PC-9 (cell line): ENCODE measurements at regions not wholly inside any gene's neighbourhood (a gene's known extent, or its start where the extent isn't known, plus 50 kb on each side); places are given as distances from the start of the nearest gene placed in this dataset.

Experiments used
- BruUV-seq: library from RNA; stranded (reverse); fragments of 400-500 nt; replicated peaks from 2 replicates; lab custom pipeline; 2021; lab: Mats Ljungman, UMichigan
- CTCF ChIA-PET: fragments of 300-600 bp; sonication (Branson Sonifier 250); formaldehyde crosslinking; loops from one replicate; lab custom pipeline; 2022; ENCODE audit warnings: antibody characterized with exemption; lab: Charles Lee
- POLR2A ChIA-PET: fragments of 300-600 bp; sonication (Branson Sonifier 250); formaldehyde crosslinking; loops from one replicate; lab custom pipeline; 2022; ENCODE audit warnings: antibody characterized with exemption; ENCODE audit not compliant: unreplicated experiment; lab: Charles Lee
- DNase-seq, 2 experiments: peaks; one replicate each; pipeline versions ENCODE4 v3.0.0 to v3.0.0-alpha.2; 2015 to 2022; ENCODE audit warnings: mixed read lengths in 1 of 2
- H2AFZ ChIP-seq: fragments of 200-600 bp; sonication (generic); 2 replicates; pipeline ENCODE4 v1.8.1; 2017; ENCODE audit warnings: antibody characterized with exemption
- H3F3A ChIP-seq: fragments of 200-600 bp; sonication (generic); 2 replicates; pipeline ENCODE4 v1.8.1; 2017; ENCODE audit warnings: antibody characterized with exemption, mild to moderate bottlenecking, low read depth; ENCODE audit not compliant: insufficient read depth
- H3K27ac ChIP-seq: fragments of 200-600 bp; sonication (generic); 2 replicates; pipeline ENCODE4 v1.6.1; 2016; ENCODE audit warnings: mixed run types
- H3K27me3 ChIP-seq: fragments of 200-600 bp; sonication (generic); 2 replicates; pipeline ENCODE4 v1.6.1; 2016; ENCODE audit warnings: low read depth, mixed run types; ENCODE audit not compliant: insufficient read depth
- H3K36me3 ChIP-seq: fragments of 200-600 bp; sonication (generic); 2 replicates; pipeline ENCODE4 v1.6.1; 2016; ENCODE audit warnings: low read depth, mixed run types
- H3K4me1 ChIP-seq: fragments of 200-600 bp; sonication (generic); replicated peaks from 2 replicates; pipeline ENCODE4 v1.6.1; 2016; ENCODE audit warnings: mixed run types; ENCODE audit not compliant: insufficient read depth
- H3K4me2 ChIP-seq: fragments of 200-600 bp; sonication (generic); 2 replicates; pipeline ENCODE4 v1.6.1; 2017; ENCODE audit warnings: mixed run types
- H3K4me3 ChIP-seq: fragments of 200-600 bp; sonication (generic); 2 replicates; pipeline ENCODE4 v1.6.1; 2016; ENCODE audit warnings: mixed run types
- H3K79me2 ChIP-seq: fragments of 200-600 bp; sonication (generic); 2 replicates; pipeline ENCODE4 v1.6.1; 2017; ENCODE audit warnings: low read depth, mixed run types
- H3K9me2 ChIP-seq: fragments of 200-600 bp; sonication (generic); 2 replicates; pipeline ENCODE4 v1.8.1; 2017; ENCODE audit warnings: mild to moderate bottlenecking; ENCODE audit not compliant: insufficient read depth
- H3K9me3 ChIP-seq: fragments of 200-600 bp; sonication (generic); 2 replicates; pipeline ENCODE4 v1.8.1; 2016; ENCODE audit warnings: low read depth; ENCODE audit not compliant: insufficient read depth
- H4K20me1 ChIP-seq: fragments of 200-600 bp; sonication (generic); 2 replicates; pipeline ENCODE4 v1.8.1; 2017; ENCODE audit not compliant: insufficient read depth
- EZH2 ChIP-seq: fragments of 200-600 bp; sonication (generic); IDR thresholded peaks from 2 replicates; pipeline ENCODE4 v1.8.0; 2017; ENCODE audit warnings: antibody characterized with exemption, low read depth
- intact Hi-C: fragments of 100-400 bp; cut with micrococcal nuclease; formaldehyde crosslinking; loops from one replicate; pipeline ENCODE4 v1.10.0; 2022; ENCODE audit not compliant: unreplicated experiment
- TF ChIP-seq, protein P1 (sequence below): fragments of 200-600 bp; sonication (generic); conservative IDR thresholded peaks from 2 replicates; pipeline ENCODE4 v1.6.1; 2017; ENCODE audit warnings: mixed run types, antibody characterized with exemption, mild to moderate bottlenecking, moderate library complexity

DNA sequence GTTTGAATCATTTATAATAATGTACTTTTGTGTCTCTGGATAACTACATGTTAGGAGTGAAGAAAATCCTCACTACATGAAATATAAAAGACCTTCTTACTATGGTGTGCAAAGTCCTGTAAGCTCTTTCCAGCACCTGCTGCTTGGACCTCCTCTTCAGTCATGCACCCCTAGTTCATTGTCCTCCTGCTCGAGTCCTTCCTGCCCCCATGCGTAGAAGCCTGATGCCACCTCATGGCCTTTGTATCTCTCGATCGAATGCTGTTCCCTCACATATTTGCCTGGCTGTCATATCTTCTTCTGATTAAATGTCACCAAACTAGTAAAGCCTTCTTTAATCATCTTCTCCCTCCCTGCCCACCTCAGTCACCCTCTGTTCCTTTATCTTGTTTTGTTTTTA lies 49.9 kb upstream of the SUCLG2 start:
- intact Hi-C loops: no loop called here
- no peaks in the 10 kb centered on the region for H3K79me2 ChIP-seq
- no peaks in the 10 kb centered on the region for H3F3A ChIP-seq
- ChIA-PET POLR2A (no interaction called here), CTCF (no interaction called here)
- H3K4me2 ChIP-seq: no peak overlapping the region
- H4K20me1 ChIP-seq: no peaks in the 10 kb centered on the region
- no peak overlapping the region for H3K4me3 ChIP-seq
- no peaks in the 10 kb centered on the region for H3K9me3 ChIP-seq
- BruUV-seq: no TSS peak
- H3K27me3 ChIP-seq: no peaks in the 10 kb centered on the region
- TF ChIP-seq EZH2: no peak
- TF ChIP-seq, protein P1, sequence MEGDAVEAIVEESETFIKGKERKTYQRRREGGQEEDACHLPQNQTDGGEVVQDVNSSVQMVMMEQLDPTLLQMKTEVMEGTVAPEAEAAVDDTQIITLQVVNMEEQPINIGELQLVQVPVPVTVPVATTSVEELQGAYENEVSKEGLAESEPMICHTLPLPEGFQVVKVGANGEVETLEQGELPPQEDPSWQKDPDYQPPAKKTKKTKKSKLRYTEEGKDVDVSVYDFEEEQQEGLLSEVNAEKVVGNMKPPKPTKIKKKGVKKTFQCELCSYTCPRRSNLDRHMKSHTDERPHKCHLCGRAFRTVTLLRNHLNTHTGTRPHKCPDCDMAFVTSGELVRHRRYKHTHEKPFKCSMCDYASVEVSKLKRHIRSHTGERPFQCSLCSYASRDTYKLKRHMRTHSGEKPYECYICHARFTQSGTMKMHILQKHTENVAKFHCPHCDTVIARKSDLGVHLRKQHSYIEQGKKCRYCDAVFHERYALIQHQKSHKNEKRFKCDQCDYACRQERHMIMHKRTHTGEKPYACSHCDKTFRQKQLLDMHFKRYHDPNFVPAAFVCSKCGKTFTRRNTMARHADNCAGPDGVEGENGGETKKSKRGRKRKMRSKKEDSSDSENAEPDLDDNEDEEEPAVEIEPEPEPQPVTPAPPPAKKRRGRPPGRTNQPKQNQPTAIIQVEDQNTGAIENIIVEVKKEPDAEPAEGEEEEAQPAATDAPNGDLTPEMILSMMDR: no peak
- H3K4me1 ChIP-seq: no peaks in the 10 kb centered on the region
- H3K27ac ChIP-seq: no peak overlapping the region
- no peak overlapping the region for H2AFZ ChIP-seq
- DNase-seq: no peak
- no peaks in the 10 kb centered on the region for H3K36me3 ChIP-seq
- no peaks in the 10 kb centered on the region for H3K9me2 ChIP-seq
